GM20000 (cell line): ENCODE measurements at regions not wholly inside any gene's neighbourhood (a gene's known extent, or its start where the extent isn't known, plus 50 kb on each side); places are given as distances from the start of the nearest gene placed in this dataset.
"Not testable (repeated sequence)": the region's sequence is repeated elsewhere in the genome, so short reads cannot be mapped to it uniquely, and the experiment has no call there.

Experiments
- DNase-seq: peaks from one replicate; pipeline ENCODE4 v3.0.0; 2012; ENCODE audit warnings: low spot score
- CTCF ChIP-seq: IDR thresholded peaks from 2 replicates; pipeline ENCODE4 v1.5.1; 2012; ENCODE audit warnings: mild to moderate bottlenecking, control low read depth; ENCODE audit errors: extremely low read depth, missing control alignments

- TF ChIP-seq CTCF = no peak
- DNase-seq = no peak
Observed at GRCh38 chrY:7794441-7794840, 882.9 kb upstream of the AMELY start.

GRCh38 chrY:7793989-7794388 is 882.4 kb upstream of the AMELY start:
- no peak for TF ChIP-seq CTCF
- no peak for DNase-seq

- TF ChIP-seq CTCF = no peak
- DNase-seq = no peak
Observed at GRCh38 chrY:7792431-7792830, 880.9 kb upstream of the AMELY start.

- DNase-seq = no peak
- no peak for TF ChIP-seq CTCF
Observed at GRCh38 chrY:7781501-7781900, 869.9 kb upstream of the AMELY start.

GRCh38 chrY:7775436-7775835 is 863.9 kb upstream of the AMELY start:
- not testable (repeated sequence) for DNase-seq

GRCh38 chrY:7771771-7772170 is 860.2 kb upstream of the AMELY start:
- DNase-seq = no peak
- TF ChIP-seq CTCF = no peak

GRCh38 chrY:7769790-7770375 is 858.3 kb upstream of the AMELY start:
- no peak for TF ChIP-seq CTCF
- DNase-seq = no peak

GRCh38 chrY:7768901-7769300 is 857.3 kb upstream of the AMELY start:
- TF ChIP-seq CTCF = no peak
- DNase-seq = no peak
